WTC11 (cell line): ENCODE measurements at regions not wholly inside any gene's neighbourhood (a gene's known extent, or its start where the extent isn't known, plus 50 kb on each side); places are given as distances from the start of the nearest gene placed in this dataset.

Experiments
- ATAC-seq: fragments of 200-7000 bp; cut with Tn5 transposase; 2 replicates; pipeline ENCODE4 v1.10.0; 2021; ENCODE audit warnings: mild to moderate bottlenecking, moderate library complexity
- CTCF ChIA-PET: fragments of 300-600 bp; sonication (Branson Sonifier 250); formaldehyde crosslinking; loops from one replicate; lab custom pipeline; 2021; ENCODE audit warnings: antibody characterized with exemption; lab: Charles Lee
- POLR2A ChIA-PET: fragments of 350-600 bp; sonication (Branson Sonifier 250); formaldehyde crosslinking; loops from one replicate; lab custom pipeline; 2021; ENCODE audit warnings: antibody characterized with exemption; lab: Charles Lee
- DNase-seq: peaks from one replicate; pipeline ENCODE4 v3.0.0; 2021; ENCODE audit warnings: low spot score
- H3K27ac Mint-ChIP-seq: 2 replicates; pipeline ENCODE4 v1.8.0; 2021; ENCODE audit warnings: mixed read lengths
- H3K27me3 Mint-ChIP-seq: 2 replicates; pipeline ENCODE4 v1.8.0; 2021; ENCODE audit warnings: low read depth, mild to moderate bottlenecking, moderate library complexity, mixed read lengths
- H3K36me3 Mint-ChIP-seq: 2 replicates; pipeline ENCODE4 v1.8.0; 2021; ENCODE audit warnings: mixed read lengths
- H3K4me1 Mint-ChIP-seq: 2 replicates; pipeline ENCODE4 v1.8.0; 2022; ENCODE audit warnings: mixed read lengths
- H3K4me3 Mint-ChIP-seq: 2 replicates; pipeline ENCODE4 v1.8.0; 2021; ENCODE audit warnings: mild to moderate bottlenecking, moderate library complexity, mixed read lengths
- H3K9me3 Mint-ChIP-seq: 2 replicates; pipeline ENCODE4 v1.8.0; 2021; ENCODE audit warnings: mixed read lengths
- CREB1 ChIP-seq: sonication (generic); formaldehyde crosslinking; IDR thresholded peaks from 2 replicates; pipeline ENCODE4 v1.8.0; 2023; ENCODE audit warnings: mild to moderate bottlenecking, missing genetic modification reagents
- CREM ChIP-seq: sonication (generic); formaldehyde crosslinking; IDR thresholded peaks from 2 replicates; pipeline ENCODE4 v1.8.1; 2022; ENCODE audit warnings: mild to moderate bottlenecking, missing genetic modification reagents, moderate library complexity
- IRF1 ChIP-seq: sonication (generic); formaldehyde crosslinking; IDR thresholded peaks from 2 replicates; pipeline ENCODE4 v1.8.0; 2023; ENCODE audit warnings: missing genetic modification reagents
- JUN ChIP-seq: sonication (generic); formaldehyde crosslinking; IDR thresholded peaks from 2 replicates; pipeline ENCODE4 v1.8.0; 2023; ENCODE audit warnings: mild to moderate bottlenecking, missing genetic modification reagents
- NFATC4 ChIP-seq: fragments of 250-450 bp; sonication (Bioruptor Pico); IDR thresholded peaks from 2 replicates; pipeline ENCODE4 v1.9.0; 2021; ENCODE audit warnings: mild to moderate bottlenecking
- NR2C2 ChIP-seq: sonication (generic); formaldehyde crosslinking; IDR thresholded peaks from 2 replicates; pipeline ENCODE4 v1.8.0; 2022; ENCODE audit warnings: mild to moderate bottlenecking, missing genetic modification reagents
- NR3C1 ChIP-seq: sonication (generic); formaldehyde crosslinking; conservative IDR thresholded peaks from 2 replicates; pipeline ENCODE4 v1.8.1; 2023; ENCODE audit warnings: low read depth, mild to moderate bottlenecking, missing genetic modification reagents
- PRDM15 ChIP-seq: sonication (generic); formaldehyde crosslinking; IDR thresholded peaks from 2 replicates; pipeline ENCODE4 v1.8.0; 2022; ENCODE audit warnings: missing genetic modification reagents
- PREB ChIP-seq: sonication (generic); formaldehyde crosslinking; IDR thresholded peaks from 2 replicates; pipeline ENCODE4 v1.8.1; 2022; ENCODE audit warnings: mild to moderate bottlenecking, missing genetic modification reagents, moderate library complexity, borderline replicate concordance
- PRRX2 ChIP-seq: fragments of 250-450 bp; sonication (Bioruptor Pico); IDR thresholded peaks from 2 replicates; pipeline ENCODE4 v1.8.0; 2021; ENCODE audit warnings: mild to moderate bottlenecking
- RORB ChIP-seq: fragments of 250-450 bp; sonication (Bioruptor Pico); IDR thresholded peaks from 2 replicates; pipeline ENCODE4 v1.9.0; 2021; ENCODE audit warnings: mild to moderate bottlenecking
- SMAD3 ChIP-seq: sonication (generic); formaldehyde crosslinking; IDR thresholded peaks from 2 replicates; pipeline ENCODE4 v1.8.0; 2022; ENCODE audit warnings: missing genetic modification reagents, mild to moderate bottlenecking, borderline replicate concordance
- ZBTB43 ChIP-seq: sonication (generic); formaldehyde crosslinking; IDR thresholded peaks from 2 replicates; pipeline ENCODE4 v1.8.1; 2023; ENCODE audit warnings: mild to moderate bottlenecking, missing genetic modification reagents
- ZNF219 ChIP-seq: sonication (generic); formaldehyde crosslinking; IDR thresholded peaks from 2 replicates; pipeline ENCODE4 v1.8.0; 2023; ENCODE audit warnings: missing genetic modification reagents, mild to moderate bottlenecking, borderline replicate concordance
- ZNF423 ChIP-seq: fragments of 250-450 bp; sonication (Bioruptor Pico); IDR thresholded peaks from 2 replicates; pipeline ENCODE4 v2.1.2; 2022; ENCODE audit warnings: mild to moderate bottlenecking, moderate library complexity
- ZNF671 ChIP-seq: fragments of 250-450 bp; sonication (Bioruptor Pico); IDR thresholded peaks from 2 replicates; pipeline ENCODE4 v1.8.0; 2021; ENCODE audit warnings: mild to moderate bottlenecking
- TF ChIP-seq, protein P1 (sequence below): fragments of 250-450 bp; sonication (Bioruptor Pico); IDR thresholded peaks from 2 replicates; pipeline ENCODE4 v1.9.0; 2021; ENCODE audit warnings: moderate library complexity, mild to moderate bottlenecking, inconsistent platforms, borderline replicate concordance
- TF ChIP-seq, protein P2 (sequence below): sonication (generic); formaldehyde crosslinking; IDR thresholded peaks from 2 replicates; pipeline ENCODE4 v1.8.1; 2022; ENCODE audit warnings: missing genetic modification reagents, borderline replicate concordance
- TF ChIP-seq, protein P3 (sequence below): fragments of 250-450 bp; sonication (Bioruptor Pico); IDR thresholded peaks from 2 replicates; pipeline ENCODE4 v1.9.0; 2021; ENCODE audit warnings: mild to moderate bottlenecking
- TF ChIP-seq, protein P4 (sequence below): fragments of 250-450 bp; sonication (Bioruptor Pico); IDR thresholded peaks from 2 replicates; pipeline ENCODE4 v1.8.0; 2021; ENCODE audit warnings: mild to moderate bottlenecking

- H3K4me3 Mint-ChIP-seq = no peak overlapping the region
- DNase-seq (no peak), ATAC-seq (no peak)
- POLR2A ChIA-PET = no interaction called here
- no peaks in the 10 kb centered on the region for H3K27me3 Mint-ChIP-seq
- H3K36me3 Mint-ChIP-seq = peaks cover 24% of the 10 kb centered on the region
- H3K9me3 Mint-ChIP-seq = peaks cover 31% of the 10 kb centered on the region
- no peak overlapping the region for H3K27ac Mint-ChIP-seq
- no peaks in the 10 kb centered on the region for H3K4me1 Mint-ChIP-seq
- CTCF ChIA-PET = no interaction called here
- TF ChIP-seq ZNF423 (CRISPR knock-in tag) (no peak), CREB1 (no peak), JUN (no peak), IRF1 (CRISPR knock-in tag) (no peak), PRRX2 (no peak), PREB (CRISPR knock-in tag) (no peak), NR2C2 (CRISPR knock-in tag) (no peak), ZNF219 (CRISPR knock-in tag) (no peak), ZBTB43 (CRISPR knock-in tag) (no peak), SMAD3 (CRISPR knock-in tag) (no peak), PRDM15 (CRISPR knock-in tag) (no peak), NFATC4 (CRISPR knock-in tag) (no peak), NR3C1 (CRISPR knock-in tag) (no peak), ZNF671 (CRISPR knock-in tag) (no peak), RORB (CRISPR knock-in tag) (no peak), CREM (CRISPR knock-in tag) (no peak)
- TF ChIP-seq, protein P1, sequence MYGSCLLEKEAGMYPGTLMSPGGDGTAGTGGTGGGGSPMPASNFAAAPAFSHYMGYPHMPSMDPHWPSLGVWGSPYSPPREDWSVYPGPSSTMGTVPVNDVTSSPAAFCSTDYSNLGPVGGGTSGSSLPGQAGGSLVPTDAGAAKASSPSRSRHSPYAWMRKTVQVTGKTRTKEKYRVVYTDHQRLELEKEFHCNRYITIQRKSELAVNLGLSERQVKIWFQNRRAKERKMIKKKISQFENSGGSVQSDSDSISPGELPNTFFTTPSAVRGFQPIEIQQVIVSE (CRISPR knock-in tag) = no peak
- TF ChIP-seq, protein P2, sequence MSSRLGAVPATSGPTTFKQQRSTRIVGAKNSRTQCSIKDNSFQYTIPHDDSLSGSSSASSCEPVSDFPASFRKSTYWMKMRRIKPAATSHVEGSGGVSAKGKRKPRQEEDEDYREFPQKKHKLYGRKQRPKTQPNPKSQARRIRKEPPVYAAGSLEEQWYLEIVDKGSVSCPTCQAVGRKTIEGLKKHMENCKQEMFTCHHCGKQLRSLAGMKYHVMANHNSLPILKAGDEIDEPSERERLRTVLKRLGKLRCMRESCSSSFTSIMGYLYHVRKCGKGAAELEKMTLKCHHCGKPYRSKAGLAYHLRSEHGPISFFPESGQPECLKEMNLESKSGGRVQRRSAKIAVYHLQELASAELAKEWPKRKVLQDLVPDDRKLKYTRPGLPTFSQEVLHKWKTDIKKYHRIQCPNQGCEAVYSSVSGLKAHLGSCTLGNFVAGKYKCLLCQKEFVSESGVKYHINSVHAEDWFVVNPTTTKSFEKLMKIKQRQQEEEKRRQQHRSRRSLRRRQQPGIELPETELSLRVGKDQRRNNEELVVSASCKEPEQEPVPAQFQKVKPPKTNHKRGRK (CRISPR knock-in tag) = no peak
- TF ChIP-seq, protein P3, sequence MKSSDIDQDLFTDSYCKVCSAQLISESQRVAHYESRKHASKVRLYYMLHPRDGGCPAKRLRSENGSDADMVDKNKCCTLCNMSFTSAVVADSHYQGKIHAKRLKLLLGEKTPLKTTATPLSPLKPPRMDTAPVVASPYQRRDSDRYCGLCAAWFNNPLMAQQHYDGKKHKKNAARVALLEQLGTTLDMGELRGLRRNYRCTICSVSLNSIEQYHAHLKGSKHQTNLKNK = no peak
- TF ChIP-seq, protein P4, sequence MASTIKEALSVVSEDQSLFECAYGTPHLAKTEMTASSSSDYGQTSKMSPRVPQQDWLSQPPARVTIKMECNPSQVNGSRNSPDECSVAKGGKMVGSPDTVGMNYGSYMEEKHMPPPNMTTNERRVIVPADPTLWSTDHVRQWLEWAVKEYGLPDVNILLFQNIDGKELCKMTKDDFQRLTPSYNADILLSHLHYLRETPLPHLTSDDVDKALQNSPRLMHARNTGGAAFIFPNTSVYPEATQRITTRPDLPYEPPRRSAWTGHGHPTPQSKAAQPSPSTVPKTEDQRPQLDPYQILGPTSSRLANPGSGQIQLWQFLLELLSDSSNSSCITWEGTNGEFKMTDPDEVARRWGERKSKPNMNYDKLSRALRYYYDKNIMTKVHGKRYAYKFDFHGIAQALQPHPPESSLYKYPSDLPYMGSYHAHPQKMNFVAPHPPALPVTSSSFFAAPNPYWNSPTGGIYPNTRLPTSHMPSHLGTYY (CRISPR knock-in tag) = no peak
Measured at GRCh38 chr3:59290358-59290757, 240.5 kb upstream of the CFAP20DC start.
